Activated B cell treated with CpG ODN at 0.5 μM for 24 hours (primary cell): ENCODE measurements at regions not wholly inside any gene's neighbourhood (a gene's known extent, or its start where the extent isn't known, plus 50 kb on each side); places are given as distances from the start of the nearest gene placed in this dataset.

Experiments
- ATAC-seq: fragments of 200-7000 bp; cut with Tn5 transposase; one replicate; pipeline ENCODE4 v1.10.0; 2021; ENCODE audit warnings: low read depth, mild to moderate bottlenecking, moderate library complexity
- CTCF ChIA-PET: fragments of 350-600 bp; sonication (Branson Sonifier 250); formaldehyde crosslinking; loops from one replicate; lab custom pipeline; 2021; ENCODE audit warnings: antibody characterized with exemption; lab: Charles Lee
- POLR2A ChIA-PET: fragments of 350-600 bp; sonication (Branson Sonifier 250); formaldehyde crosslinking; loops from one replicate; lab custom pipeline; 2021; ENCODE audit warnings: antibody characterized with exemption; lab: Charles Lee
- DNase-seq: peaks from one replicate; pipeline ENCODE4 v3.0.0; 2022
- H3K27ac Mint-ChIP-seq: one replicate; pipeline ENCODE4 v1.8.0; 2020; ENCODE audit warnings: mixed read lengths
- H3K27me3 Mint-ChIP-seq: one replicate; pipeline ENCODE4 v1.8.0; 2021; ENCODE audit warnings: mixed read lengths
- H3K36me3 Mint-ChIP-seq: one replicate; pipeline ENCODE4 v1.8.0; 2021; ENCODE audit warnings: low read depth, mixed read lengths
- H3K4me1 Mint-ChIP-seq: one replicate; pipeline ENCODE4 v1.8.0; 2021; ENCODE audit warnings: mixed read lengths
- H3K4me3 Mint-ChIP-seq: one replicate; pipeline ENCODE4 v1.8.0; 2020; ENCODE audit warnings: mild to moderate bottlenecking, mixed read lengths
- H3K9me3 Mint-ChIP-seq: one replicate; pipeline ENCODE4 v1.8.0; 2020; ENCODE audit warnings: mixed read lengths
- intact Hi-C: fragments of 100-400 bp; cut with micrococcal nuclease; formaldehyde crosslinking; loops from one replicate; pipeline ENCODE4 v1.15.1; 2024
- TF ChIP-seq, protein P1 (sequence below): fragments of 200-600 bp; IDR thresholded peaks from one replicate; pipeline ENCODE4 v1.8.0; 2022; ENCODE audit warnings: antibody characterized with exemption, mild to moderate bottlenecking

DNA sequence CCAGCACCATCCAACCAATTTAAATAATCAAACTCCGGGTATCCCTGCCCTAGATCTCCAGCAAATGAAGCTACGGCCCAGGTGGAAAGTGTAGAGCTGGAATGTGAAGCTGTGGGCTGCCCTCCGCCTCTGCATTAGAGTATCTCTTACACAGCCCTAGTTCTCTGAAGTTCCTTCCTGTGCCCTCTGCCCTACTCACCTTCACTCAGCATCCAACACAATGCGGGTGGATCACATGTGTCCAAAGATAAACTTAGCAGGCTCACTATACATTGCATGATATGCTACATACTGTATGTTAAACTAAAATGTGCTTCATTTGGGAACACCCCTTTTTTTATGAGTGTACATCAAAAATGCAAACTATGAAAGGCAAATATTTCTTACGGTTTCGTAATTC is 70.0 kb upstream of the RAD23B start:
- ATAC-seq, result no peak
- DNase-seq, result no peak
- Mint-ChIP-seq H3K36me3 (no peaks in the 10 kb centered on the region), H3K27me3 (peaks cover 2% of the 10 kb centered on the region), H3K27ac (no peak overlapping the region), H3K4me1 (peaks cover 8% of the 10 kb centered on the region), H3K4me3 (no peak overlapping the region), H3K9me3 (no peaks in the 10 kb centered on the region)
- TF ChIP-seq, protein P1, sequence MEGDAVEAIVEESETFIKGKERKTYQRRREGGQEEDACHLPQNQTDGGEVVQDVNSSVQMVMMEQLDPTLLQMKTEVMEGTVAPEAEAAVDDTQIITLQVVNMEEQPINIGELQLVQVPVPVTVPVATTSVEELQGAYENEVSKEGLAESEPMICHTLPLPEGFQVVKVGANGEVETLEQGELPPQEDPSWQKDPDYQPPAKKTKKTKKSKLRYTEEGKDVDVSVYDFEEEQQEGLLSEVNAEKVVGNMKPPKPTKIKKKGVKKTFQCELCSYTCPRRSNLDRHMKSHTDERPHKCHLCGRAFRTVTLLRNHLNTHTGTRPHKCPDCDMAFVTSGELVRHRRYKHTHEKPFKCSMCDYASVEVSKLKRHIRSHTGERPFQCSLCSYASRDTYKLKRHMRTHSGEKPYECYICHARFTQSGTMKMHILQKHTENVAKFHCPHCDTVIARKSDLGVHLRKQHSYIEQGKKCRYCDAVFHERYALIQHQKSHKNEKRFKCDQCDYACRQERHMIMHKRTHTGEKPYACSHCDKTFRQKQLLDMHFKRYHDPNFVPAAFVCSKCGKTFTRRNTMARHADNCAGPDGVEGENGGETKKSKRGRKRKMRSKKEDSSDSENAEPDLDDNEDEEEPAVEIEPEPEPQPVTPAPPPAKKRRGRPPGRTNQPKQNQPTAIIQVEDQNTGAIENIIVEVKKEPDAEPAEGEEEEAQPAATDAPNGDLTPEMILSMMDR, result no peak
- intact Hi-C loops, result no loop called here
- POLR2A ChIA-PET, result no interaction called here
- CTCF ChIA-PET, result no interaction called here

DNA sequence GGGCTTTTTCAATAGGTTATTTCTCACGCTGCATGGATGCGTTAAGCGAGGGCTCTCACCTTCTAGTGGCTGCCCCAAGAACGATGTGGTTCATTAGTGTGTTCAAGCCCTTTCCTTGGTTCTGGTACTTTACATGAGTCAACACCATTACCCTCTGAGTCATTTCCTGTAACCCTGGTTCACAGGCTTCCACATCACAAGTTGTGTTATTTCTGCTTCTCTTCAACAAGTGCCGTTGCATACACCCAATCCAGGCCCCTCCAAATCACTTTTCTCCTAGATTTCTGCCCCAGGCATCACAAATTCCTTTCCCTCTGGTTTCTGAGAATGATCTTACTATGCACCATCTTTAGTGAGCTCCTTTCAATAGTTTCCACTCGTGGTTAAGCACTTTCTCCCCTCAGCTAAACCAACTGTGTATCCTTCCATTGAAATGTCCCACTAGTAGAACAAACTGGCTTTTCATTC is 69.5 kb upstream of the RAD23B start:
- ChIA-PET POLR2A (no interaction called here), CTCF (no interaction called here)
- Mint-ChIP-seq H3K9me3 (no peaks in the 10 kb centered on the region), H3K36me3 (no peaks in the 10 kb centered on the region), H3K4me3 (no peak overlapping the region), H3K27me3 (peaks cover 2% of the 10 kb centered on the region), H3K27ac (no peak overlapping the region), H3K4me1 (peaks cover 9% of the 10 kb centered on the region)
- TF ChIP-seq, protein P1, result no peak
- DNase-seq, result no peak
- intact Hi-C loops, result no loop called here
- ATAC-seq, result peak; percentile 84

DNA sequence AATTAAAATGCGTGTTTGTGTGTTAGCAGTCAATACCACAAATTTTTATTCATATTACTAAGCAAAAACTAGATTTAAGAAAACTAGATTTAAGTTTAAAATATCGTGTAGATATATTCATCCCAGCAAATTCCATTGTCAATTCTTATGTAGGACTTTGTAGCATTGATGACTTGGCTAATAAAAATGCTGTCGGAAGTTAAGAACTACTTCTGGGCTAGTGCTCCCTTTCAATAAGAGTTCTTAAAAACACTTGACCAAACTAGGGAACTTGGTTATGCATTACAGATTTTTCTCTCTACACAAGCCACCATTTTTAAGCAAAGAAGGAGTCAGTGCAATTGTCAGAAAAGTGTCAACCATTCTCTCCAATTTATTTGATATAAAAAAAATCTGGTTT is 68.7 kb upstream of the RAD23B start:
- no peak overlapping the region for H3K4me3 Mint-ChIP-seq
- POLR2A ChIA-PET, result no interaction called here
- peaks cover 17% of the 10 kb centered on the region for H3K4me1 Mint-ChIP-seq
- TF ChIP-seq, protein P1, result no peak
- no peak for ATAC-seq
- CTCF ChIA-PET, result no interaction called here
- H3K9me3 Mint-ChIP-seq, result no peaks in the 10 kb centered on the region
- no peak overlapping the region for H3K27ac Mint-ChIP-seq
- DNase-seq, result no peak
- intact Hi-C loops, result no loop called here
- no peaks in the 10 kb centered on the region for H3K36me3 Mint-ChIP-seq
- peaks cover 2% of the 10 kb centered on the region for H3K27me3 Mint-ChIP-seq

DNA sequence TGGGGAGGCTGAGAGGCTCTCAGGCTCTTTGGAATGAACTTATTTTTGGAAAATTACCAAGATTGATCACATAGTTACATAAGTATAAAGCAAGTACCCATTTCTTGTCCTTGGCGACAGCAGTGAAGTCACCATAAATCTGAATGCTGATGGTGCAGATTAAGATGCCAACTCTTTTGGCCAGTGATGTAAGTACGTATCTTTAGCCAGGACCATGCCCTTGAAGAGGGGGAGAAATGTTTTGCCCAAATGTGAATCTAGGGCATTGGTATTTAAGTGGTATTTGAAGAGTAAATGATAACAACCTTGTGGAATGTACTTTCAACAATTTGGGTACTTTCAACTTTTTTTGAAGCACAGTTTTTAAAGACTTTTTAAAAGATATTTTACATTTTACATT is 68.2 kb upstream of the RAD23B start:
- intact Hi-C loops, result no loop called here
- peaks cover 2% of the 10 kb centered on the region for H3K27me3 Mint-ChIP-seq
- POLR2A ChIA-PET, result no interaction called here
- no peak overlapping the region for H3K4me3 Mint-ChIP-seq
- H3K27ac Mint-ChIP-seq, result no peak overlapping the region
- H3K4me1 Mint-ChIP-seq, result peaks cover 19% of the 10 kb centered on the region
- CTCF ChIA-PET, result no interaction called here
- no peaks in the 10 kb centered on the region for H3K9me3 Mint-ChIP-seq
- TF ChIP-seq, protein P1, result no peak
- DNase-seq (no peak), ATAC-seq (no peak)
- no peaks in the 10 kb centered on the region for H3K36me3 Mint-ChIP-seq

DNA sequence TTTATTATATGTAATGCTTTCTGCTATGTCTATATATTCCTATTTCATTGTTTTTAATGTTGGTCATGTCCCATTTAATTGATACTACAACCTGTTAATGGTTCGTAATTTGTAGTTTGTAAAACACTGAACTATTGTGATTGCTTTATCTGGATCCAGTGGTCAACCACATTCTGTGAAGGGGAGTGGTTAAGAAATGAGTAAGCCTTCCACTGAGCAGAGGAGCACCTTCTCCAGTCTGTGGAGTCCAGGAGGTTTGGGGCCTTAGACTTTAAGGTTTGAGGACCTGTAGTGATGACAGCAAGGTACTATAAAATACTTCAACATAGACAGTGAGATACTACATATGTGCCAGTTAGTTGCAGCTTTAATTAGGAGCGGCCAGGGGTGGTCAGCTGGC is 67.7 kb upstream of the RAD23B start:
- H3K4me3 Mint-ChIP-seq, result no peak overlapping the region
- H3K27ac Mint-ChIP-seq, result no peak overlapping the region
- intact Hi-C loops, result no loop called here
- ChIA-PET POLR2A (no interaction called here), CTCF (no interaction called here)
- H3K4me1 Mint-ChIP-seq, result peaks cover 19% of the 10 kb centered on the region
- TF ChIP-seq, protein P1, result no peak
- no peak for DNase-seq
- H3K36me3 Mint-ChIP-seq, result no peaks in the 10 kb centered on the region
- H3K27me3 Mint-ChIP-seq, result peaks cover 2% of the 10 kb centered on the region
- no peak for ATAC-seq
- H3K9me3 Mint-ChIP-seq, result no peaks in the 10 kb centered on the region
